KMS-11 (cell line): ENCODE measurements at regions not wholly inside any gene's neighbourhood (a gene's known extent, or its start where the extent isn't known, plus 50 kb on each side); places are given as distances from the start of the nearest gene placed in this dataset.

ENCODE experiments used
- H2AFZ ChIP-seq: fragments of 200-600 bp; sonication (generic); 2 replicates; pipeline ENCODE4 v1.6.1; 2016; ENCODE audit warnings: antibody characterized with exemption, mixed run types, low read depth
- H3K27ac ChIP-seq: fragments of 200-600 bp; sonication (generic); 2 replicates; pipeline ENCODE4 v1.6.1; 2016; ENCODE audit warnings: mild to moderate bottlenecking, mixed run types
- H3K27me3 ChIP-seq: fragments of 200-600 bp; sonication (generic); 2 replicates; pipeline ENCODE4 v1.6.1; 2017; ENCODE audit warnings: mild to moderate bottlenecking, low read depth, mixed run types, moderate library complexity; ENCODE audit not compliant: insufficient read depth
- H3K36me3 ChIP-seq: fragments of 200-600 bp; sonication (generic); 2 replicates; pipeline ENCODE4 v1.6.1; 2017; ENCODE audit warnings: mild to moderate bottlenecking, mixed run types; ENCODE audit not compliant: insufficient read depth
- H3K4me1 ChIP-seq: fragments of 200-600 bp; sonication (generic); 2 replicates; pipeline ENCODE4 v1.6.1; 2016; ENCODE audit warnings: mild to moderate bottlenecking, low read depth, mixed run types; ENCODE audit not compliant: poor library complexity, severe bottlenecking
- H3K4me2 ChIP-seq: fragments of 200-600 bp; sonication (generic); 2 replicates; pipeline ENCODE4 v1.7.0; 2016; ENCODE audit warnings: mild to moderate bottlenecking, mixed run types
- H3K4me3 ChIP-seq: fragments of 200-600 bp; sonication (generic); IDR thresholded peaks from 2 replicates; pipeline ENCODE4 v1.6.1; 2017; ENCODE audit warnings: low read depth, low read length, mixed read lengths; ENCODE audit not compliant: insufficient read depth
- H3K79me2 ChIP-seq: fragments of 200-600 bp; sonication (generic); 2 replicates; pipeline ENCODE4 v1.6.1; 2016; ENCODE audit warnings: low read depth, mixed run types; ENCODE audit not compliant: insufficient read depth
- H3K9ac ChIP-seq: fragments of 200-600 bp; sonication (generic); 2 replicates; pipeline ENCODE4 v1.6.1; 2016; ENCODE audit warnings: mild to moderate bottlenecking, mixed run types
- H4K20me1 ChIP-seq: fragments of 200-600 bp; sonication (generic); 2 replicates; pipeline ENCODE4 v1.6.1; 2016; ENCODE audit warnings: mild to moderate bottlenecking, mixed run types; ENCODE audit not compliant: insufficient read depth
- CTCF ChIP-seq: fragments of 200-600 bp; sonication (generic); conservative IDR thresholded peaks from 2 replicates; pipeline ENCODE4 v1.6.1; 2017; ENCODE audit warnings: low read depth, mild to moderate bottlenecking, antibody characterized with exemption, low read length, moderate library complexity, mixed read lengths

GRCh38 chr6:91031581-91031980 is 444.7 kb upstream of the MAP3K7 start:
- H3K9ac ChIP-seq = no peak overlapping the region
- no peak overlapping the region for H2AFZ ChIP-seq
- no peaks in the 10 kb centered on the region for H3K79me2 ChIP-seq
- no peak for TF ChIP-seq CTCF
- no peak overlapping the region for H3K4me2 ChIP-seq
- H3K4me1 ChIP-seq = no peaks in the 10 kb centered on the region
- no peak overlapping the region for H3K27ac ChIP-seq
- H3K4me3 ChIP-seq = no peak overlapping the region
- H4K20me1 ChIP-seq = no peaks in the 10 kb centered on the region
- no peaks in the 10 kb centered on the region for H3K36me3 ChIP-seq
- H3K27me3 ChIP-seq = no peaks in the 10 kb centered on the region

GRCh38 chr6:91029211-91029610 is 442.3 kb upstream of the MAP3K7 start:
- Histone ChIP-seq H3K27ac (no peak overlapping the region), H3K36me3 (no peaks in the 10 kb centered on the region), H2AFZ (no peak overlapping the region), H4K20me1 (no peaks in the 10 kb centered on the region), H3K4me2 (no peak overlapping the region), H3K79me2 (no peaks in the 10 kb centered on the region), H3K27me3 (no peaks in the 10 kb centered on the region), H3K4me3 (no peak overlapping the region), H3K9ac (no peak overlapping the region), H3K4me1 (no peaks in the 10 kb centered on the region)
- no peak for TF ChIP-seq CTCF

- Histone ChIP-seq H3K4me1 (no peaks in the 10 kb centered on the region), H3K4me3 (no peak overlapping the region), H3K36me3 (no peaks in the 10 kb centered on the region), H3K27me3 (no peaks in the 10 kb centered on the region), H3K79me2 (no peaks in the 10 kb centered on the region), H3K27ac (no peak overlapping the region), H3K4me2 (no peak overlapping the region), H2AFZ (no peak overlapping the region), H4K20me1 (no peaks in the 10 kb centered on the region), H3K9ac (no peak overlapping the region)
- no peak for TF ChIP-seq CTCF
Measured at GRCh38 chr6:91023529-91023928, 436.7 kb upstream of the MAP3K7 start.

GRCh38 chr6:91020744-91021143 is 433.9 kb upstream of the MAP3K7 start:
- H3K4me3 ChIP-seq = no peak overlapping the region
- no peaks in the 10 kb centered on the region for H3K79me2 ChIP-seq
- H2AFZ ChIP-seq = no peak overlapping the region
- H3K36me3 ChIP-seq = no peaks in the 10 kb centered on the region
- H3K9ac ChIP-seq = no peak overlapping the region
- H3K4me1 ChIP-seq = no peaks in the 10 kb centered on the region
- TF ChIP-seq CTCF = no peak
- H3K4me2 ChIP-seq = no peak overlapping the region
- no peaks in the 10 kb centered on the region for H4K20me1 ChIP-seq
- no peaks in the 10 kb centered on the region for H3K27me3 ChIP-seq
- H3K27ac ChIP-seq = no peak overlapping the region

- no peak overlapping the region for H3K27ac ChIP-seq
- TF ChIP-seq CTCF = no peak
Measured at GRCh38 chr6:91018586-91018985, 431.7 kb upstream of the MAP3K7 start.

More at GRCh38 chr6:91018586-91018985, 431.7 kb upstream of the MAP3K7 start:
- Histone ChIP-seq H3K79me2 (no peaks in the 10 kb centered on the region), H4K20me1 (no peaks in the 10 kb centered on the region), H3K4me1 (no peaks in the 10 kb centered on the region), H3K36me3 (no peaks in the 10 kb centered on the region), H3K4me3 (no peak overlapping the region), H3K4me2 (no peak overlapping the region), H3K27me3 (no peaks in the 10 kb centered on the region), H3K9ac (no peak overlapping the region), H2AFZ (no peak overlapping the region)
